ENCODE measurements at regions not wholly inside any gene's neighbourhood (a gene's known extent, or its start where the extent isn't known, plus 50 kb on each side); places are given as distances from the start of the nearest gene placed in this dataset.

DNA sequence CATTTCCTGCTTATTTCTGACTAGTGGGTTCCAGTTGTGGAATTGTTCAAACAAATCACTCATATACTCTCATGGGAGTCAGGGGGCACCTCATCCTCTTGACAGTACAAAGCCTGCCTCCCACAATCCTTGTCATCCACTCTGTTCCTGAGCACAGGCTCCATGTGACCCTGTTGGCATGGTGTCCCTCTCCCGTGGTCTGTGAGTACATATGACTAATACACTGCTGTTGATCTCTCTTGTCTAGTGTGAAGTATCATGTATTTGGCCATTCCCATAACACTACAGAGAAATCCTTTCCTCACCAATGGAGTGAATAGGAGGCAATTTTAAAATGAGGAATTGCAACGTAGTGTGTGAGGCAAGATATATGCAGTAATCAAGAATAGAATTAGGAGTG, 185.3 kb downstream of the OGFRL1 start:
- Histone ChIP-seq H3K27me3 (no peaks in the 10 kb centered on the region), H3K27ac (peak overlapping the region in 1 of 2 donors; percentile 16), H3K9me3 (no peaks in the 10 kb centered on the region), H3K36me3 (no peaks in the 10 kb centered on the region), H3K4me3 (no peak overlapping the region), H3K4me1 (peaks cover 8 to 18% of the 10 kb centered on the region in 2 donors)
- TF ChIP-seq CTCF (IDR thresholded peaks at IDR 0.05): no peak
- peak in 1 of 4 donors; percentile 81 for DNase-seq
- intact Hi-C loops (cut with DNase I): no loop called here
- ATAC-seq: peak; percentile 86

DNA sequence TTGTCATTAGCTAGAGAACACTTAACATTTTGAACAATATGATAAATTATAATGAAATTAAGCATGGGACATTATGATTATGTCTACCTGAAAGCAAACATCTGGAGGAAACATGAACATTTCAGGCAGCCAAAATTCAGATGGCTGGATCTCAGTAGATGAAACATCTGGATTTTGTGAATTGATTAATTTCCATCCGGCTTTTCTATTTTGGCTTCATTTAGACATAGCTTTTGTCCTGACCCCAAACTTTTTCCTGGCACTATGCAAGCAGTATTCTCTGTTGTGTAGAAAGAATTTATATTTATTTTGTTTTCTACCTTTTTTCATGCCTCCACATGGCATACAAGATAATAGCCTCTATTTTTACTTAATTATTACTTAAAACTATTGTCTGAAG, 186.3 kb downstream of the OGFRL1 start:
- Histone ChIP-seq H3K4me1 (peaks cover 18 to 25% of the 10 kb centered on the region in 2 donors), H3K9me3 (no peaks in the 10 kb centered on the region), H3K36me3 (no peaks in the 10 kb centered on the region), H3K27me3 (no peaks in the 10 kb centered on the region), H3K27ac (no peak overlapping the region), H3K4me3 (no peak overlapping the region)
- ATAC-seq (no peak), DNase-seq (no peak)
- TF ChIP-seq CTCF (IDR thresholded peaks at IDR 0.05): no peak
- intact Hi-C loops (cut with DNase I): no loop called here

GRCh38 chr6:71476371-71476770, 187.8 kb downstream of the OGFRL1 start:
- H3K4me3 ChIP-seq: no peak overlapping the region
- no peaks in the 10 kb centered on the region for H3K9me3 ChIP-seq
- no peak for ATAC-seq
- TF ChIP-seq CTCF (IDR thresholded peaks at IDR 0.05): no peak
- H3K36me3 ChIP-seq: no peaks in the 10 kb centered on the region
- intact Hi-C loops (cut with DNase I): no loop called here
- peaks cover 21 to 32% of the 10 kb centered on the region in 2 donors for H3K4me1 ChIP-seq
- no peak for DNase-seq
- no peak overlapping the region for H3K27ac ChIP-seq
- no peaks in the 10 kb centered on the region for H3K27me3 ChIP-seq

DNA sequence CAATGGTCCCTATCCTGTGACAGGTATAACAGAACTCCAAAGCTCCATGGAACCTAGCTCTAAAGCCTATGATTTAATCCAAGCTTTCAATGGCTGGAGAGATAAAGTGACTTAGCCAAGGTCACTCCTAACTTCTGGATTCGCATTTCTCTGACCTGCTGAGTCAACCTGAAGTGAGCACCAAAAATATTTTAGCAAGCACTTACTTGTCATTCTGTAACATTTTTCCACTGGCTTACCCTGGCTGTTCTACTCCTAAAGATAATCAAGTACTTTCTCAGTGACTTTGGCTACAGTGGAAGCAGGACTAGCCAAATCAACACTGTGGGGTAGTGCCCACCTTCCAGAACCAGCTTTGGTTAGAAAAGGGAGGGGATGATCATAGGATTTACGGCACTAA, 188.3 kb downstream of the OGFRL1 start:
- TF ChIP-seq CTCF (IDR thresholded peaks at IDR 0.05): no peak
- H3K27me3 ChIP-seq: no peaks in the 10 kb centered on the region
- ATAC-seq: no peak
- H3K4me1 ChIP-seq: peaks cover 21 to 34% of the 10 kb centered on the region in 2 donors
- H3K36me3 ChIP-seq: no peaks in the 10 kb centered on the region
- intact Hi-C loops (cut with DNase I): no loop called here
- H3K9me3 ChIP-seq: no peaks in the 10 kb centered on the region
- no peak for DNase-seq
- peak overlapping the region; percentile 23 to 81 for H3K27ac ChIP-seq
- no peak overlapping the region for H3K4me3 ChIP-seq

DNA sequence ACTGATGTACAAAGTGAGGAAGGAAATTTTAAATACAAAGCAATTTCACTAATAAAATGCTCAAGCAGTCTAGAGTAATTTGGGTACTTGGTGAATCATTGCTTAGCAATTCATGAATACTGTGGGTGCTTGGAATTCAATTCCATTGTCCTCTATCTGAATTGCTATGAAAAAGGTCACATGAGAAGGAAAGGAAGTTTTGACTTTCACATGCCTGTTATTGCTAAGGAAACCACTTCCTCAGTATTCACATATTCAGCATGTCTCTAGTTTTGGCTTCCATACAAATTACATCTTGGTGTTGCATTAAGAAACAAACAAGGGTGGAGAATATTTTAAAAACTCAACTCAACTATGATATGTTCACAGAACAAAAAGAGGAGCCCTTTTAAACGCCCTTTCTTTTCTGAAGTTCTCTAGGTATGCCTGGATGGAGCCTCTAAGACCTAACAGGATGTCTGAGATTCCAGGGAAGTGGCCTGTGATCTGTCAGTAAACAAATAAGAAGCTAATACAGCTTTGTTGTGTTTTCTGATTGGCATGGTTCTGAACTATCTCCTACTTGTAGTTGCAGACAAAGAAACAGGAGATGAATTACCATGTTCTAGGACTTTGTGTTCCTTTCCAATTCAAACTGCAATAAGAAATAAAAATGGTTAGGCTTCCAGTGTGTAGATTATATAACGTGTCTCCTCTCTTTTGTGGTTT, 190.4 kb downstream of the OGFRL1 start:
- Histone ChIP-seq H3K9me3 (no peaks in the 10 kb centered on the region), H3K4me3 (no peak overlapping the region), H3K27me3 (no peaks in the 10 kb centered on the region), H3K4me1 (peaks cover 21 to 34% of the 10 kb centered on the region in 2 donors), H3K27ac (peak overlapping the region; percentile 50 to 81), H3K36me3 (no peaks in the 10 kb centered on the region)
- TF ChIP-seq CTCF (IDR thresholded peaks at IDR 0.05): no peak
- ATAC-seq: peak; percentile 72
- intact Hi-C loops (cut with DNase I): no loop called here
- DNase-seq: peak in 2 of 4 donors; percentile 42 to 51

Measured in left lung (tissue), 4 donors.